GM10266 (cell line): ENCODE measurements at regions not wholly inside any gene's neighbourhood (a gene's known extent, or its start where the extent isn't known, plus 50 kb on each side); places are given as distances from the start of the nearest gene placed in this dataset.

Source experiments
- DNase-seq: peaks from one replicate; pipeline ENCODE4 v3.0.0; 2012; ENCODE audit errors: extremely low spot score
- CTCF ChIP-seq: IDR thresholded peaks from 2 replicates; pipeline ENCODE4 v1.5.1; 2012; ENCODE audit warnings: mild to moderate bottlenecking, low read depth; ENCODE audit not compliant: control insufficient read depth, insufficient read depth; ENCODE audit errors: missing control alignments

DNA sequence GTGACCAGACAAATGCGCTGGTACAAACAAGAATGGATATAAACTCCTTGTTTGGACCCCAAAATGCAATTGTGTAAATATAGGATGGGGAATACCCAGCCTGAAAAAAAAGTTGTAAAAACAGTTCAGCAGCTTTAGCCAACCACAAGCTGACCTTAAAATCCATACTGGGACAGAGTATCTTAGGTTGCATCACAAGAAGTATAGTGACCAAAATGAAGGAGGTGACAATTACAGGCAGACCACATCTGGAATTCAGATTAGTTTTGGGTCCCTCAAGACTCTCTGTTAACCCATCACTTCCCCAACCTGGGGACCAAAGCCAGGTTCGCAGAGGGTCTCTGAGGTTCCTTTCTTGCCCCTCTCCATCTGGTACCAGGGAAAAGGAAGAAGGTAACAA is 115.9 kb upstream of the PRR20G start:
- TF ChIP-seq CTCF, result no peak
- DNase-seq, result no peak

- no peak for DNase-seq
- TF ChIP-seq CTCF, result no peak
These were observed 111.3 kb upstream of the PRR20G start for GRCh38 chr3:127399154-127399553.

DNA sequence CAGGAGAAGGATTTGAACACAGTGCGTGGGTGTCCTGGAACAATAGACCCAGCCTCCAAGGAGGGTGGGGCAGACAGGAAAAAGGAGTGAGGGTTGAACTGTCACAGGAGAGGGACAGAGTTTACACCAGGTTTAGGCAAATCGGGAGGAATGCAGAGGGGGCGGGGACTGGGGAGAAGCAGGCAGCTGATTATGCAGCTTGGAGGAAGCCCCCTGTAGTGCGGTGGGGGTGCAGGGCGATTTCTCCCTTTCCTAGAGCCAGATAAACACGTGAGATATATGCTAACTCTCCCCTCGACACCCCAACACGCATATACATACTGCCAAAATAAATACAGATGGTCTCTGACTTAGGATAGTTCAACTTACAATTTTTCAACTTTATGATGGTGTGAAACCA is 108.6 kb upstream of the PRR20G start:
- DNase-seq, result no peak
- no peak for TF ChIP-seq CTCF

DNA sequence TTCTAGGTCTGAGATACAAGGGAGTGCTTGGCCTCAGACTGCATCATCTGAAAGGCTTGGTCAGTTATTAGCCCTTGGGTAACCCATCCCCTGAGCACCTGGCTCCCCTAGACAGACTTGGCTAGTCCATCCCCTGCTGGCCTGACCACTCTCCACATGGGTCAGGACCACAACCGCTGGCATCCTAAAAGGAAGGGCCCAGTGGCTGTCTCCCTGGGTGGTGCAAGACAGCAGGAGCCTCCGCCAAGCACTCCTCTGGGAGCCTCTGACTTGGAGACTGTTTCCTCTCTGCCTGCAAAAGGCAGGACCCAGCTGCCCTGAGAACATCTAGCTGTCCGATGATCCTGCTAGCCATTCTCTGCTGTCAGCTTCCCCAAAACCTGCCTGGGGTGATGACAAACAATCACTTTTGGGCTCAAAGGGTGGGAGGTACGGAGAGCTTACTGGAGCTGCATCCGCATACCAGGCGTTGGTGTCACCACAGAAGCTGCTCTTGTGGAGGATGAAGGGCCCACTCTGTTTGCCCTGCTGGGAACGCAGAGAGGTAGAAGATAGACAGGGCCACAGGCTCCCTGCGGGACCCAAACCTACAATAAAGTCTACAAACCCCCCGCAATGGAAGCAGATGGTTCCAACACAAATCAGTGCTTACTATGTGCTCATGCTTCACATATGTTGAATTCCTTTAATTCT is 108.0 kb upstream of the PRR20G start:
- DNase-seq, result no peak
- no peak for TF ChIP-seq CTCF

GRCh38 chr3:127394984-127395662 is 107.3 kb upstream of the PRR20G start:
- no peak for DNase-seq
- no peak for TF ChIP-seq CTCF

- DNase-seq, result no peak
- no peak for TF ChIP-seq CTCF
These were observed 106.2 kb upstream of the PRR20G start for GRCh38 chr3:127394031-127394430.

DNA sequence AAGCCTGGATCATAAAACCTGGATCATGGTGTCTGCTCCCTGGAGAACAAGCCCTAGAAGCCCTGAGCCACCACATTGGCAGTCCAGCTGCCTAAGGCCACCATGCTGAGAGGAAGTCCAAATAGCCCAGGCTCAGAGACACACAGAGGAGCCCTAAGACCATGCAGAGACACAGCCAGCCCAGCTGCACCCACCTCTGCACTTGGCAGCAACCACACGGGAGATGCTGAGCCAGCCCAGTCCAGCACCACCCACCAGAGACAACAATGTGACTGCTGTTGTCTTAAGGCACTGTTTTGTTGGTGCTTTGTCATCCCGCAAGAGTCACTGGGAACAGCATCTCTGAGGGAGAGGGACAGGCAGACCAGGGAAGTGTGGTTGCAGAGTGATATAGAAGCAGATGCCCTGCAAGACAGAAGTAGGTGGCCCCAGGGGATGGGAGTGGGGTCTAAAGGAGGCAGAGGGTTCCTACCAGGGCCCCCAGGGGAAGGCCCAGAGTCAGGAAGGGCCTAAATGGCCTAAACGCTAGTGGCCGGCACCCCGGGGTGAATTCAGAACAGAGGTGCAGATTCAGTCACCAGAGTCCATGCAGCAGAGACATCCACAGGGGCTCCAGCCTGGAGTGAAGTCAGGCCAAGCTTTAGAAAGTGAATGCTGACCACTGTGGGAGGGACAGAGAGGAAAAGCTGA is 105.4 kb upstream of the PRR20G start:
- no peak for TF ChIP-seq CTCF

More for the DNA sequence above, 105.4 kb upstream of the PRR20G start:
- DNase-seq, result no peak
